B cell (primary cell): ENCODE measurements at regions not wholly inside any gene's neighbourhood (a gene's known extent, or its start where the extent isn't known, plus 50 kb on each side); places are given as distances from the start of the nearest gene placed in this dataset.

Experiments
- EZH2 ChIP-seq: IDR thresholded peaks from 2 replicates; pipeline ENCODE4 v1.6.1; 2012; ENCODE audit warnings: borderline replicate concordance, low read depth, mild to moderate bottlenecking, moderate library complexity, low read length; ENCODE audit not compliant: insufficient read depth, poor library complexity, severe bottlenecking
- TF ChIP-seq, protein P1 (sequence below): fragments of 200-600 bp; IDR thresholded peaks from one replicate; pipeline ENCODE4 v1.8.0; 2022; ENCODE audit warnings: antibody characterized with exemption, mild to moderate bottlenecking

DNA sequence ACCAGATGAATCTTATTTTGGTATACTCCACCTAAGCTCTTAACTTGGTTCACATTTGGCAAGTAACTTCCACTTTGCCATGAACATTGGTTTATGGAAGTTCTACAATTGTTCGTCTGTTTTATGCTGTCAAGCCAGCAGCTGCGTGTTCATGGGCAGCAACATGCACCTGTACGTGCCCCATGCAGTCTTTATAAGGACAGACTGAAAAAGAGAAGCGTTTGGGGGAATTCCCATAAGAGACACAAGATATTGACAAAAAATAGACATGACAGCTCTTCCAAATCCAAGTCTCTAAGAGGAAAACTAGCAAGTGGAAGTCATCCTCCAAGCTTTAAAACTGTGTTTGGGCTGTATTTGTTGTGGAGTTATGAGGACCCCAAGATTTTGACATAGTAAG is 151.6 kb downstream of the SLC16A9 start:
- TF ChIP-seq, protein P1, sequence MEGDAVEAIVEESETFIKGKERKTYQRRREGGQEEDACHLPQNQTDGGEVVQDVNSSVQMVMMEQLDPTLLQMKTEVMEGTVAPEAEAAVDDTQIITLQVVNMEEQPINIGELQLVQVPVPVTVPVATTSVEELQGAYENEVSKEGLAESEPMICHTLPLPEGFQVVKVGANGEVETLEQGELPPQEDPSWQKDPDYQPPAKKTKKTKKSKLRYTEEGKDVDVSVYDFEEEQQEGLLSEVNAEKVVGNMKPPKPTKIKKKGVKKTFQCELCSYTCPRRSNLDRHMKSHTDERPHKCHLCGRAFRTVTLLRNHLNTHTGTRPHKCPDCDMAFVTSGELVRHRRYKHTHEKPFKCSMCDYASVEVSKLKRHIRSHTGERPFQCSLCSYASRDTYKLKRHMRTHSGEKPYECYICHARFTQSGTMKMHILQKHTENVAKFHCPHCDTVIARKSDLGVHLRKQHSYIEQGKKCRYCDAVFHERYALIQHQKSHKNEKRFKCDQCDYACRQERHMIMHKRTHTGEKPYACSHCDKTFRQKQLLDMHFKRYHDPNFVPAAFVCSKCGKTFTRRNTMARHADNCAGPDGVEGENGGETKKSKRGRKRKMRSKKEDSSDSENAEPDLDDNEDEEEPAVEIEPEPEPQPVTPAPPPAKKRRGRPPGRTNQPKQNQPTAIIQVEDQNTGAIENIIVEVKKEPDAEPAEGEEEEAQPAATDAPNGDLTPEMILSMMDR: no peak
- no peak for TF ChIP-seq EZH2
